Panc1 (cell line): ENCODE measurements at regions not wholly inside any gene's neighbourhood (a gene's known extent, or its start where the extent isn't known, plus 50 kb on each side); places are given as distances from the start of the nearest gene placed in this dataset.

Source experiments
- ATAC-seq: fragments of 200-7000 bp; cut with Tn5 transposase; 2 replicates; pipeline ENCODE4 v1.9.1; 2020; ENCODE audit warnings: mild to moderate bottlenecking, moderate library complexity
- BruUV-seq: library from RNA; stranded (reverse); fragments of 400-500 nt; replicated peaks from 2 replicates; lab custom pipeline; 2021; lab: Mats Ljungman, UMichigan
- CTCF ChIA-PET: fragments of 300-600 bp; sonication (Branson Sonifier 250); formaldehyde crosslinking; loops from one replicate; lab custom pipeline; 2022; ENCODE audit warnings: antibody characterized with exemption; lab: Charles Lee
- POLR2A ChIA-PET: fragments of 300-600 bp; sonication (Branson Sonifier 250); formaldehyde crosslinking; loops from one replicate; lab custom pipeline; 2022; ENCODE audit warnings: antibody characterized with exemption; lab: Charles Lee
- DNase-seq: peaks from one replicate; pipeline ENCODE4 v3.0.0-alpha.2; 2010; ENCODE audit warnings: low read depth, low spot score
- H3K27ac ChIP-seq: 2 replicates; pipeline ENCODE4 v1.5.1; 2011; ENCODE audit warnings: mild to moderate bottlenecking, low read length, inconsistent platforms
- H3K27me3 ChIP-seq: fragments of 200-500 bp; sonication (Bioruptor generic); 2 replicates; pipeline ENCODE4 v1.6.0; 2014; ENCODE audit warnings: low read length, inconsistent platforms; ENCODE audit not compliant: control insufficient read depth, insufficient read depth
- H3K36me3 ChIP-seq: fragments of 200-500 bp; sonication (Bioruptor generic); 2 replicates; pipeline ENCODE4 v1.5.1; 2014; ENCODE audit warnings: inconsistent platforms, mild to moderate bottlenecking, low read length, moderate library complexity; ENCODE audit not compliant: control insufficient read depth, insufficient read depth
- H3K4me1 ChIP-seq: 2 replicates; pipeline ENCODE4 v1.5.1; 2011; ENCODE audit warnings: inconsistent platforms, mild to moderate bottlenecking, low read length, moderate library complexity; ENCODE audit not compliant: control insufficient read depth, insufficient read depth
- H3K4me3 ChIP-seq, 2 experiments: 2 replicates each; pipeline ENCODE4 v1.5.1; 2011 to 2012; ENCODE audit warnings: low read depth in 2 of 2, low read length in 2 of 2, mild to moderate bottlenecking in 2 of 2, inconsistent platforms in 1 of 2, moderate library complexity in 1 of 2
- H3K9me3 ChIP-seq: fragments of 200-500 bp; sonication (Bioruptor generic); 2 replicates; pipeline ENCODE4 v1.5.1; 2014; ENCODE audit warnings: low read depth, mild to moderate bottlenecking, inconsistent platforms, low read length, moderate library complexity; ENCODE audit not compliant: control insufficient read depth, insufficient read depth
- POLR2AphosphoS5 ChIP-seq: IDR thresholded peaks from 2 replicates; pipeline ENCODE4 v1.6.1; 2012; ENCODE audit warnings: mild to moderate bottlenecking, low read depth, low read length, moderate library complexity
- SIN3A ChIP-seq: IDR thresholded peaks from 2 replicates; pipeline ENCODE4 v1.6.1; 2012; ENCODE audit warnings: low read depth, mild to moderate bottlenecking, low read length, moderate library complexity, borderline replicate concordance; ENCODE audit not compliant: insufficient read depth
- TCF7L2 ChIP-seq: IDR thresholded peaks from 2 replicates; pipeline ENCODE4 v1.6.1; 2011; ENCODE audit warnings: mild to moderate bottlenecking, low read depth, low read length, inconsistent platforms
- in situ Hi-C: cut with HindIII; loops from 2 replicates; pipeline ENCODE4 v1.10.0; 2016; ENCODE audit warnings: low sequenced_read_pairs, low pct_unique_long_range_greater_than_20kb
- intact Hi-C: fragments of 100-400 bp; cut with micrococcal nuclease; formaldehyde crosslinking; loops from one replicate; pipeline ENCODE4 v1.10.0; 2022; ENCODE audit not compliant: unreplicated experiment
- TF ChIP-seq, protein P1 (sequence below), 2 experiments: IDR thresholded peaks; 2 replicates each; pipeline ENCODE4 v1.6.1; 2011 to 2012; ENCODE audit warnings: low read depth in 2 of 2, control low read depth in 1 of 2, low read length in 1 of 2, mild to moderate bottlenecking in 1 of 2, moderate library complexity in 1 of 2; ENCODE audit not compliant: insufficient read depth in 1 of 2
- TF ChIP-seq, protein P2 (sequence below): fragments of 450-650 bp; IDR thresholded peaks from 2 replicates; pipeline ENCODE4 v1.5.1; 2017; ENCODE audit warnings: mild to moderate bottlenecking

DNA sequence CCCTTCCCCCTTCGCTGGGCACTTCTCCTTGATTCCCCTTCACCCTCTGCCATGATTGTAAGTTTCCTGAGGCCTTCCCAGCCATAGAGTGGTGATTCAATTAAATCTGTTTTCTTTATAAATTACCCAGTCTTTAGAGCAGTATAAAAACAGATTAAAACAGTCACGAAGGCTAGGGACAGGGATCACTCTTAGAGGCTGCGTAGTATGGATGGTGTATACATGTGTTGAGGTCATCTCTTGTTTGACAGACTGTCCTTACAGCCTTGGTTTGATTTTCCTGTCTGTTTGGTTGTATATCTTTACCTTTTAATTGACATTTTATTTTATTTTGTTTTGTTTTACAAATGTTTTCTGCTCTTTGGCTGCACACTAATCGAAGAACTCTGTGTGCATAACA is 1155.7 kb upstream of the CDH18 start:
- POLR2A ChIA-PET = no interaction called here

DNA sequence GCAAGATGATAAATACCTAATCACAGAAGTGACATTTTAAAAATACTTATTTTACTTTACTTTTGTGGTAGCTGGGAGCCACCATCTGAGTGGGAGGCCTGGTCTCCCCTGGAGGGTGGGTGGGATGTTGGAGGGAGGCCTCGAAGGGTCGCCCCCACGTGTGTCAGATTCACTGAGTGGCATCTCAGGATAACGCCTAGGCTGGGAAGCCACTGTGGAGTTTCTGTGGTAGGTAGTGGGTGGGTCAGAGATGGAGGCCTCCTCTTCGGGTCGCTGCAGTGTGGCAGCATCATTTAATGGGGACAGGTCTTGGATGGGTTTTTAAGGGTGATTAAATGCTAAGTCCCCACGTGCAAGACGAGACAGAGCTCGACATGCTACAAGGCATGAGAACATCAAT is 1154.8 kb upstream of the CDH18 start:
- CTCF ChIA-PET = no interaction called here
- intact Hi-C loops (no loop called here), in situ Hi-C loops (no loop called here)

More for the DNA sequence above, 1155.7 kb upstream of the CDH18 start:
- H3K9me3 ChIP-seq = 0 out of 2 replicates have a peak, but pooled peaks cover 4% of the 10 kb centered on the region
- ATAC-seq = no peak
- no TSS peak for BruUV-seq
- no peaks in the 10 kb centered on the region for H3K36me3 ChIP-seq
- no peak for DNase-seq
- no peak overlapping the region for H3K4me3 ChIP-seq
- in situ Hi-C loops = no loop called here
- H3K27me3 ChIP-seq = no peaks in the 10 kb centered on the region
- CTCF ChIA-PET = no interaction called here
- H3K4me1 ChIP-seq = no peaks in the 10 kb centered on the region
- intact Hi-C loops = no loop called here
- H3K27ac ChIP-seq = no peak overlapping the region
- TF ChIP-seq TCF7L2 (no peak), SIN3A (no peak), POLR2AphosphoS5 (no peak)
- TF ChIP-seq, protein P1, sequence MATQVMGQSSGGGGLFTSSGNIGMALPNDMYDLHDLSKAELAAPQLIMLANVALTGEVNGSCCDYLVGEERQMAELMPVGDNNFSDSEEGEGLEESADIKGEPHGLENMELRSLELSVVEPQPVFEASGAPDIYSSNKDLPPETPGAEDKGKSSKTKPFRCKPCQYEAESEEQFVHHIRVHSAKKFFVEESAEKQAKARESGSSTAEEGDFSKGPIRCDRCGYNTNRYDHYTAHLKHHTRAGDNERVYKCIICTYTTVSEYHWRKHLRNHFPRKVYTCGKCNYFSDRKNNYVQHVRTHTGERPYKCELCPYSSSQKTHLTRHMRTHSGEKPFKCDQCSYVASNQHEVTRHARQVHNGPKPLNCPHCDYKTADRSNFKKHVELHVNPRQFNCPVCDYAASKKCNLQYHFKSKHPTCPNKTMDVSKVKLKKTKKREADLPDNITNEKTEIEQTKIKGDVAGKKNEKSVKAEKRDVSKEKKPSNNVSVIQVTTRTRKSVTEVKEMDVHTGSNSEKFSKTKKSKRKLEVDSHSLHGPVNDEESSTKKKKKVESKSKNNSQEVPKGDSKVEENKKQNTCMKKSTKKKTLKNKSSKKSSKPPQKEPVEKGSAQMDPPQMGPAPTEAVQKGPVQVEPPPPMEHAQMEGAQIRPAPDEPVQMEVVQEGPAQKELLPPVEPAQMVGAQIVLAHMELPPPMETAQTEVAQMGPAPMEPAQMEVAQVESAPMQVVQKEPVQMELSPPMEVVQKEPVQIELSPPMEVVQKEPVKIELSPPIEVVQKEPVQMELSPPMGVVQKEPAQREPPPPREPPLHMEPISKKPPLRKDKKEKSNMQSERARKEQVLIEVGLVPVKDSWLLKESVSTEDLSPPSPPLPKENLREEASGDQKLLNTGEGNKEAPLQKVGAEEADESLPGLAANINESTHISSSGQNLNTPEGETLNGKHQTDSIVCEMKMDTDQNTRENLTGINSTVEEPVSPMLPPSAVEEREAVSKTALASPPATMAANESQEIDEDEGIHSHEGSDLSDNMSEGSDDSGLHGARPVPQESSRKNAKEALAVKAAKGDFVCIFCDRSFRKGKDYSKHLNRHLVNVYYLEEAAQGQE (IDR thresholded peaks at IDR 0.05; ENCODE audit: insufficient read depth in 1 of 2, low read depth in 2 of 2, low read length in 1 of 2) = no peak
- TF ChIP-seq, protein P2, sequence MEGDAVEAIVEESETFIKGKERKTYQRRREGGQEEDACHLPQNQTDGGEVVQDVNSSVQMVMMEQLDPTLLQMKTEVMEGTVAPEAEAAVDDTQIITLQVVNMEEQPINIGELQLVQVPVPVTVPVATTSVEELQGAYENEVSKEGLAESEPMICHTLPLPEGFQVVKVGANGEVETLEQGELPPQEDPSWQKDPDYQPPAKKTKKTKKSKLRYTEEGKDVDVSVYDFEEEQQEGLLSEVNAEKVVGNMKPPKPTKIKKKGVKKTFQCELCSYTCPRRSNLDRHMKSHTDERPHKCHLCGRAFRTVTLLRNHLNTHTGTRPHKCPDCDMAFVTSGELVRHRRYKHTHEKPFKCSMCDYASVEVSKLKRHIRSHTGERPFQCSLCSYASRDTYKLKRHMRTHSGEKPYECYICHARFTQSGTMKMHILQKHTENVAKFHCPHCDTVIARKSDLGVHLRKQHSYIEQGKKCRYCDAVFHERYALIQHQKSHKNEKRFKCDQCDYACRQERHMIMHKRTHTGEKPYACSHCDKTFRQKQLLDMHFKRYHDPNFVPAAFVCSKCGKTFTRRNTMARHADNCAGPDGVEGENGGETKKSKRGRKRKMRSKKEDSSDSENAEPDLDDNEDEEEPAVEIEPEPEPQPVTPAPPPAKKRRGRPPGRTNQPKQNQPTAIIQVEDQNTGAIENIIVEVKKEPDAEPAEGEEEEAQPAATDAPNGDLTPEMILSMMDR = no peak

More for the DNA sequence above, 1154.8 kb upstream of the CDH18 start:
- ATAC-seq (no peak), DNase-seq (no peak)
- TF ChIP-seq TCF7L2 (no peak), POLR2AphosphoS5 (no peak), SIN3A (no peak)
- TF ChIP-seq, protein P2 = no peak
- TF ChIP-seq, protein P1 (IDR thresholded peaks at IDR 0.05; ENCODE audit: insufficient read depth in 1 of 2, low read depth in 2 of 2, low read length in 1 of 2) = no peak
- POLR2A ChIA-PET = no interaction called here
- Histone ChIP-seq H3K27ac (no peak overlapping the region), H3K4me1 (no peaks in the 10 kb centered on the region), H3K9me3 (no peaks in the 10 kb centered on the region), H3K27me3 (no peaks in the 10 kb centered on the region), H3K36me3 (no peaks in the 10 kb centered on the region), H3K4me3 (no peak overlapping the region)
- no TSS peak for BruUV-seq
